ENCODE measurements at regions not wholly inside any gene's neighbourhood (a gene's known extent, or its start where the extent isn't known, plus 50 kb on each side); places are given as distances from the start of the nearest gene placed in this dataset.

DNA sequence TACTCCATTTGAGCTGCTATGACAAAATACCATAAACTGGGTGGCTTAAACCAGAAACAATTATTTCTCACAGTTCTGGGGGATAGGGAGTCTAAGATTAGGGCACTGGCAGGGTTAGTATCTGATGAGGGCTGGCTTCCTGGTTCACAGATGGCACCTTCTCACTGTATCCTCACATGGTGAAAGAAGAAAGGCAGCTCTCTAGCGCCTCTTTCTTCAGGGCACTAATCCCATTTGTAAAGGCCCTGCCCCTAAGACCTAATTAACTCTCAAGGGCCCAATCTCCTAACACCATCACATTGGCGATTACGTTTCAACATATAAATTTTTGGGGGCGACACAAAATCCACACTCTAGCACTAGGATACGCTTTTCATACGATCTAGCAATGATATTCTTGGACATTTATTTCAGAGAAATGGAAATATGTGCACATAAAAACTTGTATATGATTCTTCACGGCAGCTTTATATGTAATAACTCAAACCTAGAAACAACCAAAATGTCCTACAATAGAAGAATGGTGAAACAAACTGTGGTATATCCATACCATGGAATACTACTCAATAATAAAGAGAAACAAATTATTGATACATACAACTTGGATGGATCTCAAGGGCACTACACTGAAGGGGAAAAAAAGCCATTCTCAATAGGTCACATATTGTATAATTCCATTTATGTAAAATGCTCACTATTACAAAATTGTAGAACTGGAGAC, 111.0 kb downstream of the BCL2L11 start:
- TF ChIP-seq REST (IDR thresholded peaks at IDR 0.05; ENCODE audit: insufficient replicate concordance, low read depth) = no peak
- TF ChIP-seq, protein P1, sequence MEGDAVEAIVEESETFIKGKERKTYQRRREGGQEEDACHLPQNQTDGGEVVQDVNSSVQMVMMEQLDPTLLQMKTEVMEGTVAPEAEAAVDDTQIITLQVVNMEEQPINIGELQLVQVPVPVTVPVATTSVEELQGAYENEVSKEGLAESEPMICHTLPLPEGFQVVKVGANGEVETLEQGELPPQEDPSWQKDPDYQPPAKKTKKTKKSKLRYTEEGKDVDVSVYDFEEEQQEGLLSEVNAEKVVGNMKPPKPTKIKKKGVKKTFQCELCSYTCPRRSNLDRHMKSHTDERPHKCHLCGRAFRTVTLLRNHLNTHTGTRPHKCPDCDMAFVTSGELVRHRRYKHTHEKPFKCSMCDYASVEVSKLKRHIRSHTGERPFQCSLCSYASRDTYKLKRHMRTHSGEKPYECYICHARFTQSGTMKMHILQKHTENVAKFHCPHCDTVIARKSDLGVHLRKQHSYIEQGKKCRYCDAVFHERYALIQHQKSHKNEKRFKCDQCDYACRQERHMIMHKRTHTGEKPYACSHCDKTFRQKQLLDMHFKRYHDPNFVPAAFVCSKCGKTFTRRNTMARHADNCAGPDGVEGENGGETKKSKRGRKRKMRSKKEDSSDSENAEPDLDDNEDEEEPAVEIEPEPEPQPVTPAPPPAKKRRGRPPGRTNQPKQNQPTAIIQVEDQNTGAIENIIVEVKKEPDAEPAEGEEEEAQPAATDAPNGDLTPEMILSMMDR (IDR thresholded peaks at IDR 0.05; ENCODE audit: insufficient read depth, low read length) = no peak
